ENCODE measurements at regions not wholly inside any gene's neighbourhood (a gene's known extent, or its start where the extent isn't known, plus 50 kb on each side); places are given as distances from the start of the nearest gene placed in this dataset.

DNA sequence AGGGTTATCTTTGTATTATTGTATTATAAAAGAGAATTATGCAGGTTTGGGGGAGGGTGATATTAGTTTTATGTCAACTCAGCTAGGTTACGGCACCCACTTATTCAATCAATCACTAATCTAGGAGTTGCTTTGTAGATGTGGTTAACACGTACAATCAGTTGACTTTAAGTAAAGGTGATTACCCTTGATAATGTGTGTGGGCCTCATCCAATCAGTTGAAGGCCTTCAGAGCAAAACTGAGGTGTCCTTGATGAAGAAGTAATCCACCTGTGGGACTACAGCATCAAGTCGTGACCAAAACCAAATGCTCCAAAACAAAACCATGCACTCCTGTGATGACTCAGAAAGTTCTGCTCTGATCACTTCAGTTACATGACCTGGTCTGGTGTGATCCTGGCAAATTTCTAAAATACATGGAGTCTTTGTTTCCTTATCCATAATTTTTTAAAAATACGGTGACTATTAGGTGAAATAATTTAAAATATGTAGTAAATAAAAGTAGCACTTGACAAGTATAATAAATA, 114.1 kb downstream of the IYD start:
- CTCF ChIA-PET: no interaction called here
- BruUV-seq (replicated peaks): no TSS peak

GRCh38 chr6:150485161-150485958, 114.3 kb upstream of the PLEKHG1 start:
- ChIA-PET POLR2A (ENCODE audit: unreplicated experiment) (no interaction called here), CTCF (no interaction called here)
- Histone ChIP-seq H4K20me1 (ENCODE audit: low read length) (no peaks in the 10 kb centered on the region), H3K27me3 (ENCODE audit: low read length) (no peaks in the 10 kb centered on the region), H3K4me1 (ENCODE audit: insufficient read depth, low read length) (peaks cover 8% of the 10 kb centered on the region), H3K9me3 (ENCODE audit: low read length) (no peaks in the 10 kb centered on the region), H2AFZ (ENCODE audit: low read length) (no peak overlapping the region), H3K27ac (ENCODE audit: low read length) (no peak overlapping the region), H3K36me3 (ENCODE audit: low read depth, low read length) (no peaks in the 10 kb centered on the region), H3K9me2 (replicated peaks; ENCODE audit: low read length) (no peaks in the 10 kb centered on the region), H3F3A (ENCODE audit: low read length, unreplicated experiment) (no peaks in the 10 kb centered on the region), H3K9ac (ENCODE audit: low read length) (no peak overlapping the region), H3K4me2 (ENCODE audit: low read length) (no peak overlapping the region), H3K4me3 (ENCODE audit: low read length) (no peak overlapping the region), H3K79me2 (ENCODE audit: low read length) (no peaks in the 10 kb centered on the region)
- intact Hi-C loops (cut with micrococcal nuclease): no loop called here
- ATAC-seq (no peak), DNase-seq (no peak)
- no TSS peak for BruUV-seq (replicated peaks)
- TF ChIP-seq CTCF (conservative IDR thresholded peaks at IDR 0.05; ENCODE audit: low read depth, low read length) (no peak), EZH2phosphoT487 (IDR thresholded peaks at IDR 0.05; ENCODE audit: borderline replicate concordance, low read length) (no peak), EZH2 (IDR thresholded peaks at IDR 0.05; ENCODE audit: low read length, unreplicated experiment) (no peak)

More for the DNA sequence above, 114.1 kb downstream of the IYD start:
- ATAC-seq (no peak), DNase-seq (no peak)
- Histone ChIP-seq H3K4me2 (ENCODE audit: low read length) (no peak overlapping the region), H4K20me1 (ENCODE audit: low read length) (no peaks in the 10 kb centered on the region), H3K27ac (ENCODE audit: low read length) (no peak overlapping the region), H3K27me3 (ENCODE audit: low read length) (no peaks in the 10 kb centered on the region), H3K9me2 (replicated peaks; ENCODE audit: low read length) (no peaks in the 10 kb centered on the region), H3K4me1 (ENCODE audit: insufficient read depth, low read length) (no peaks in the 10 kb centered on the region), H3F3A (ENCODE audit: low read length, unreplicated experiment) (no peaks in the 10 kb centered on the region), H3K79me2 (ENCODE audit: low read length) (no peaks in the 10 kb centered on the region), H3K36me3 (ENCODE audit: low read depth, low read length) (no peaks in the 10 kb centered on the region), H3K4me3 (ENCODE audit: low read length) (no peak overlapping the region), H3K9me3 (ENCODE audit: low read length) (no peaks in the 10 kb centered on the region), H2AFZ (ENCODE audit: low read length) (no peak overlapping the region), H3K9ac (ENCODE audit: low read length) (no peak overlapping the region)
- intact Hi-C loops (cut with micrococcal nuclease): no loop called here
- TF ChIP-seq EZH2 (IDR thresholded peaks at IDR 0.05; ENCODE audit: low read length, unreplicated experiment): no peak
- no peak for TF ChIP-seq CTCF (conservative IDR thresholded peaks at IDR 0.05; ENCODE audit: low read depth, low read length)
- TF ChIP-seq EZH2phosphoT487 (IDR thresholded peaks at IDR 0.05; ENCODE audit: borderline replicate concordance, low read length): no peak
- POLR2A ChIA-PET (ENCODE audit: unreplicated experiment): no interaction called here

- intact Hi-C loops (cut with micrococcal nuclease): no loop called here
- TF ChIP-seq EZH2phosphoT487 (IDR thresholded peaks at IDR 0.05; ENCODE audit: borderline replicate concordance, low read length): no peak
- TF ChIP-seq EZH2 (IDR thresholded peaks at IDR 0.05; ENCODE audit: low read length, unreplicated experiment): no peak
- TF ChIP-seq CTCF (conservative IDR thresholded peaks at IDR 0.05; ENCODE audit: low read depth, low read length): no peak
- no peak for DNase-seq
- H3K9ac ChIP-seq (ENCODE audit: low read length): no peak overlapping the region
- ChIA-PET POLR2A (ENCODE audit: unreplicated experiment) (no interaction called here), CTCF (no interaction called here)
- H3K4me3 ChIP-seq (ENCODE audit: low read length): no peak overlapping the region
- H3K4me1 ChIP-seq (ENCODE audit: insufficient read depth, low read length): peaks cover 15% of the 10 kb centered on the region
- no peaks in the 10 kb centered on the region for H3K9me2 ChIP-seq (replicated peaks; ENCODE audit: low read length)
- no TSS peak for BruUV-seq (replicated peaks)
- H2AFZ ChIP-seq (ENCODE audit: low read length): no peak overlapping the region
- H3K36me3 ChIP-seq (ENCODE audit: low read depth, low read length): no peaks in the 10 kb centered on the region
- ATAC-seq: no peak
- H3K27me3 ChIP-seq (ENCODE audit: low read length): no peaks in the 10 kb centered on the region
- no peaks in the 10 kb centered on the region for H3K79me2 ChIP-seq (ENCODE audit: low read length)
- H3K9me3 ChIP-seq (ENCODE audit: low read length): no peaks in the 10 kb centered on the region
- H3F3A ChIP-seq (ENCODE audit: low read length, unreplicated experiment): no peaks in the 10 kb centered on the region
- no peaks in the 10 kb centered on the region for H4K20me1 ChIP-seq (ENCODE audit: low read length)
- no peak overlapping the region for H3K4me2 ChIP-seq (ENCODE audit: low read length)
- H3K27ac ChIP-seq (ENCODE audit: low read length): no peak overlapping the region
Measured at GRCh38 chr6:150486048-150486447, 113.6 kb upstream of the PLEKHG1 start.
